ENCODE measurements at regions not wholly inside any gene's neighbourhood (a gene's known extent, or its start where the extent isn't known, plus 50 kb on each side); places are given as distances from the start of the nearest gene placed in this dataset.

GRCh38 chr9:73541923-73542322 lies 390.3 kb downstream of the ANXA1 start:
- in situ Hi-C loops (cut with HindIII; ENCODE audit: low pct_ligation_motif_present, low sequenced_read_pairs), result no loop called here
- no peaks in the 10 kb centered on the region for H3K27me3 ChIP-seq (replicated peaks)
- no peak overlapping the region for H3K4me3 ChIP-seq (ENCODE audit: low read depth, low read length)
- TF ChIP-seq, protein P1, sequence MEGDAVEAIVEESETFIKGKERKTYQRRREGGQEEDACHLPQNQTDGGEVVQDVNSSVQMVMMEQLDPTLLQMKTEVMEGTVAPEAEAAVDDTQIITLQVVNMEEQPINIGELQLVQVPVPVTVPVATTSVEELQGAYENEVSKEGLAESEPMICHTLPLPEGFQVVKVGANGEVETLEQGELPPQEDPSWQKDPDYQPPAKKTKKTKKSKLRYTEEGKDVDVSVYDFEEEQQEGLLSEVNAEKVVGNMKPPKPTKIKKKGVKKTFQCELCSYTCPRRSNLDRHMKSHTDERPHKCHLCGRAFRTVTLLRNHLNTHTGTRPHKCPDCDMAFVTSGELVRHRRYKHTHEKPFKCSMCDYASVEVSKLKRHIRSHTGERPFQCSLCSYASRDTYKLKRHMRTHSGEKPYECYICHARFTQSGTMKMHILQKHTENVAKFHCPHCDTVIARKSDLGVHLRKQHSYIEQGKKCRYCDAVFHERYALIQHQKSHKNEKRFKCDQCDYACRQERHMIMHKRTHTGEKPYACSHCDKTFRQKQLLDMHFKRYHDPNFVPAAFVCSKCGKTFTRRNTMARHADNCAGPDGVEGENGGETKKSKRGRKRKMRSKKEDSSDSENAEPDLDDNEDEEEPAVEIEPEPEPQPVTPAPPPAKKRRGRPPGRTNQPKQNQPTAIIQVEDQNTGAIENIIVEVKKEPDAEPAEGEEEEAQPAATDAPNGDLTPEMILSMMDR (IDR thresholded peaks at IDR 0.05; ENCODE audit: low read depth, low read length, missing control alignments), result no peak
- H3K36me3 ChIP-seq (replicated peaks), result no peaks in the 10 kb centered on the region
- no peak for DNase-seq
- H3K27ac ChIP-seq, result no peak overlapping the region

GRCh38 chr9:73543727-73544126 lies 392.1 kb downstream of the ANXA1 start:
- no peak for DNase-seq
- TF ChIP-seq, protein P1 (IDR thresholded peaks at IDR 0.05; ENCODE audit: low read depth, low read length, missing control alignments), result no peak
- in situ Hi-C loops (cut with HindIII; ENCODE audit: low pct_ligation_motif_present, low sequenced_read_pairs), result no loop called here
- Histone ChIP-seq H3K27ac (no peak overlapping the region), H3K4me3 (ENCODE audit: low read depth, low read length) (no peak overlapping the region), H3K27me3 (replicated peaks) (no peaks in the 10 kb centered on the region), H3K36me3 (replicated peaks) (no peaks in the 10 kb centered on the region)

GRCh38 chr9:73548201-73548600 lies 396.5 kb downstream of the ANXA1 start:
- H3K36me3 ChIP-seq (replicated peaks), result no peaks in the 10 kb centered on the region
- in situ Hi-C loops (cut with HindIII; ENCODE audit: low pct_ligation_motif_present, low sequenced_read_pairs), result no loop called here
- TF ChIP-seq, protein P1 (IDR thresholded peaks at IDR 0.05; ENCODE audit: low read depth, low read length, missing control alignments), result no peak
- no peaks in the 10 kb centered on the region for H3K27me3 ChIP-seq (replicated peaks)
- DNase-seq, result no peak
- no peak overlapping the region for H3K27ac ChIP-seq
- H3K4me3 ChIP-seq (ENCODE audit: low read depth, low read length), result no peak overlapping the region

DNA sequence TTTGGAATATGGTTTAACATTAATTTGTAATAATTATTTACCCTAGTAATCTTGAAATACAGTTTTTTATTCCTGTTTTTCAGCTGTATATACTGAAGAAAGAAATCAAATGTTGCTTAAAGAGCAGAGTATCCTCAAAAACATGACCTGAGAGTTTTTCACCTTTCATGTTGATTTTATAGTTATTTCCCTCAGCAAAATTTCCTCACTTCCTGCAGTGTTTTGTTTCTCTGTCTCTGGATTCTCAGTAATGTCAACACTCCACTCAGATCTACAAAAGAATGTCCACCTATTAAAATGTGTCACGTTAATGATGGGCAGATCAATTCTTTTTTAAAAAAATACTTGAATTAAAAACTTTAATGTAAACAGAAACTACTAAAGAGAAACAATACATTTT lies 398.3 kb downstream of the ANXA1 start:
- Histone ChIP-seq H3K27ac (no peak overlapping the region), H3K27me3 (replicated peaks) (no peaks in the 10 kb centered on the region), H3K4me3 (ENCODE audit: low read depth, low read length) (no peak overlapping the region), H3K36me3 (replicated peaks) (no peaks in the 10 kb centered on the region)
- TF ChIP-seq, protein P1 (IDR thresholded peaks at IDR 0.05; ENCODE audit: low read depth, low read length, missing control alignments), result no peak
- in situ Hi-C loops (cut with HindIII; ENCODE audit: low pct_ligation_motif_present, low sequenced_read_pairs), result no loop called here
- DNase-seq, result no peak

- no peak overlapping the region for H3K27ac ChIP-seq
- in situ Hi-C loops (cut with HindIII; ENCODE audit: low pct_ligation_motif_present, low sequenced_read_pairs), result no loop called here
- H3K4me3 ChIP-seq (ENCODE audit: low read depth, low read length), result no peak overlapping the region
- no peaks in the 10 kb centered on the region for H3K27me3 ChIP-seq (replicated peaks)
- no peaks in the 10 kb centered on the region for H3K36me3 ChIP-seq (replicated peaks)
- DNase-seq, result no peak
- TF ChIP-seq, protein P1 (IDR thresholded peaks at IDR 0.05; ENCODE audit: low read depth, low read length, missing control alignments), result no peak
Measured at GRCh38 chr9:73553295-73553694, 401.6 kb downstream of the ANXA1 start.

DNA sequence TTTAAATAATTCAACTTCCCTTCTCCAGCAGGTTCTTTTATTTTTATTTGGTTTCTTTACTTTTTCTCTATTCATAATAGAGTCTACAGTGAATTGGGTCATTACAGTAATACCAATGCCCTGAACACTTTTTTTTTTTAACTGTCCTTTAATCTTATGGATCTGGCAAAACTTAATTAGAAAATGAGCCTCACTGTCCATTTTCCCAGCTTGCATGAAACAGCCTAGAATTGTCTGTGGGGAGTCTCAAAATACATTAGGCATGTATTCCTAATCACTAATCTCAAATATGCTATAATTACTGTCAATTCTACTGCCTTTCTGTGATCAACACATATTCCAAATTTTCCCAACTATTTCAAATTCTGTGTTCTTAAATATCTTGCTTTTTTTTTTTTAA lies 406.8 kb downstream of the ANXA1 start:
- Histone ChIP-seq H3K27me3 (replicated peaks) (no peaks in the 10 kb centered on the region), H3K27ac (no peak overlapping the region), H3K4me3 (ENCODE audit: low read depth, low read length) (no peak overlapping the region), H3K36me3 (replicated peaks) (no peaks in the 10 kb centered on the region)
- DNase-seq, result no peak
- TF ChIP-seq, protein P1 (IDR thresholded peaks at IDR 0.05; ENCODE audit: low read depth, low read length, missing control alignments), result no peak
- in situ Hi-C loops (cut with HindIII; ENCODE audit: low pct_ligation_motif_present, low sequenced_read_pairs), result no loop called here

Measured in brain microvascular endothelial cell (primary cell).